Nucleus accumbens (tissue), 56 donors: ENCODE measurements at regions not wholly inside any gene's neighbourhood (a gene's known extent, or its start where the extent isn't known, plus 50 kb on each side); places are given as distances from the start of the nearest gene placed in this dataset.
"Not testable (repeated sequence)": the region's sequence is repeated elsewhere in the genome, so short reads cannot be mapped to it uniquely, and the experiment has no call there.

Source experiments
- DNase-seq, 56 donors: peaks; one replicate each; lab custom pipeline; 2025; lab: John Stamatoyannopoulos, UW

DNA sequence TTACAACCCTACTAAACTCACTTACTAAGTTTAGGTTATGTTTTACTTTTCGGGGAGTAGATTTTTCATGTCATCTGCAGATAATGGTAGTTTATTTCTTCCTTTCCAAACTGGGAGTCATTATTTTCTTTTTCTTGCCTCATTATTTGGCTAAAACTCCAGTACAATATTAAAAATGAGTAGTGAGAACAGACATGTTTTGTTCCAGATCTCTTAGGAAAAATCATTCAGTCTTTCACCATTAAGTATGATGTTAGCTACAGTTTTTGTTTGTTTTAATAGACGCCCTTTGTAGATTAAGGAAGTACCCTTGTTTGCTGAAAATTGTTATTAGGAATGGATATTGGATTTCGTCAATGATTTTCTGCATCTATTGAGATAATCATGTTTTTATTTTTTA lies 472.0 kb upstream of the PAPPA start:
- no peak for DNase-seq

DNA sequence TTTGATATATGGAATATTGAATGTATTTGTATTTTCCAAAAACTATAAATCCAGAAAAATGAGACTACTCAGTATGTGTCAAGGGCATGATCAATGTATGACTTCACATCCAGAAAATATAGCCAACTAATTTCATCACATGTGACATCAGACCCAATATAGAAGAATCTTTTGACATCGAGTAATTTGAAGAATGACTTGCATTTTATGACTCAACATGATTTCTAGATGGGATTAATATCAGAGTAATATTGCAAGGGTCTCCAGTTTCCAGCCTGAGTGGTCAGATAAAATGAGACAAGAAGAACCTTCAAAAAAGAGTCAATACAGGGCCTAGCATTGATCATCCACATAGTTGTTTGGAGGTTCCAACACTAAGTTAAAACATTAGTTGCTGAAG lies 467.5 kb upstream of the PAPPA start:
- no peak for DNase-seq

DNA sequence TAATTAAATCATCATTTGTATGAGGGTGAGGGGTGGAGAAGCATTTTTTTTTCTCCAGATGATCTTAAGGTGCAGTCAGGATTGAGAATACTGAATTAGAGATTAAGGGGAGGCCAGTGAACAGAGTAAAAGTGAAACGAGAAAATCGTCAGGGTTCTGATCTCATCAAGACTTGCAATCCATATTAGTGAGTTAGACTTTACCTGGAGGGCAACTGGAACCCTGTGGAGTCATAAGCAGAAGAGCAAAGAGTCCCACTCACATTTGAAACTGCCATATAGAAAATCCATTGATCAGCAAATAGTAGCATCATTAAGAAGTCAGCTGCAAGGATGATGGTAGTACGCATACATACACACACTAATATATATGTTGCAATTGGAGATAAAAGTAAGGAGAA lies 466.2 kb upstream of the PAPPA start:
- DNase-seq: no peak

- DNase-seq: no peak
Observed at GRCh38 chr9:115689331-115689730, 464.3 kb upstream of the PAPPA start.

- no peak for DNase-seq
Observed at GRCh38 chr9:115690786-115691496, 462.6 kb upstream of the PAPPA start.

GRCh38 chr9:115691693-115692092 lies 461.9 kb upstream of the PAPPA start:
- no peak for DNase-seq

DNA sequence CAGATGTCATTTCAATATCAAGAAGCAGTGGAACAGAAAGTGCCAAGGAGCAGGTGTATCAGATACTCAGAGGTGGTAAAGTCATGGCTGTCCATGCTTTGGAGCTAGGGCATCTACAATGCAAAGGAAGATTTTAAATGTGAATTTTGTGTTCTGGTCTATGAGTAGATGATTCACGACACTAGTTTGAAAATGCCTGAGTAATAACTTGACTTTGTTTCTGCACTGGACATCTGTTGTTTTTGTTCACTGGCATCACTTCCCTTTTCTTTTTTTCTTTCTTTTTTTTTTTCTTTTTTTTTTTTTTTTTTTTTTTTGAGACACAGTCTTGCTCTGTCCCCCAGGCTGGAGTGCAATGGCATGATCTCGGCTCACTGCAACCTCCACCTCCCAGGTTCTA lies 460.7 kb upstream of the PAPPA start:
- not testable (repeated sequence) for DNase-seq

- DNase-seq: no peak
Observed at GRCh38 chr9:115694014-115694413, 459.6 kb upstream of the PAPPA start.

- no peak for DNase-seq
Observed at GRCh38 chr9:115694991-115695390, 458.6 kb upstream of the PAPPA start.

GRCh38 chr9:115712981-115713380 lies 440.6 kb upstream of the PAPPA start:
- no peak for DNase-seq

- DNase-seq: no peak
Observed at GRCh38 chr9:115715666-115716065, 437.9 kb upstream of the PAPPA start.

- DNase-seq: no peak
Observed at GRCh38 chr9:115717298-115717697, 436.3 kb upstream of the PAPPA start.

DNA sequence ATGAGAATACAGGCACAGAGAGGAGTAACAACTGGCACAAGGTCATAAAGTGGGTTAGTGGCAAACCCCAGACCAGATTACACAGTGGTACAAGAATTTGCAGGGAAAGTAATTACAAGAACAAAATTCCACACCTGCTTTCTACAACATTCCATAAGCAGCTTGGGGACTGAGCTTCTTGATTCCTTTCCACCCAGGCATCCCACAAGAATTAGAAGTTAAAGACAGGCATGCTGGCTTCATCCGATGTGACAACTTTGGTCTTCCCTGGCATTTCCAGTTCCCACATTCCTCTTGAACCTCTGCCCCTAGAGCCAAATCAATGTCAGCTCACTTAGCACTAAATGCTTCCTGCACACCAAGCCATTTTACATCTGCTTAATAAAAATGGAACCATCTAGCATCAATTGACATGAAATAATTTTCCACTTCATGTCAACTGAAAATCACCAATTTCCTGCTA lies 435.8 kb upstream of the PAPPA start:
- DNase-seq: no peak

DNA sequence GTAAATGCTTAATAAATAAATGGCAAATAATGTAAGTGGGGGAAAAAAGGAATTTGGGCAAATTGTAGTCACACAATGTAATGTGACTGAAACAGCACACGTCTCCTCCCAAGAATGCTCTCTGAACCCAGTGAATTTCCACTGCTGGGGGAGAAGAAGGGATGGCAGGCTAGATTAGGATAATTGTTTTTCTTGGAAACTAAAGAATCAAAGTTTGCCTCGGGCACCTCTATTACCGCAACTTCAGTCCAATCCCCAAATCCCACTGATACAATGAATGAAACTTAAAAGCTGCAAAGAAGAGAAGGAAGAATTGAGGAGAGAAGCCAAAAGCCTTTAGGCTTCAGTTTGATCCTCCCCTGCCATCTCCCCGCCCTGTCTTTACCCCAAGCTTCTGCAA lies 423.2 kb upstream of the PAPPA start:
- no peak for DNase-seq

- DNase-seq: no peak
Observed at GRCh38 chr9:115730845-115731244, 422.7 kb upstream of the PAPPA start.

GRCh38 chr9:115733318-115734110 lies 420.1 kb upstream of the PAPPA start:
- DNase-seq: no peak

DNA sequence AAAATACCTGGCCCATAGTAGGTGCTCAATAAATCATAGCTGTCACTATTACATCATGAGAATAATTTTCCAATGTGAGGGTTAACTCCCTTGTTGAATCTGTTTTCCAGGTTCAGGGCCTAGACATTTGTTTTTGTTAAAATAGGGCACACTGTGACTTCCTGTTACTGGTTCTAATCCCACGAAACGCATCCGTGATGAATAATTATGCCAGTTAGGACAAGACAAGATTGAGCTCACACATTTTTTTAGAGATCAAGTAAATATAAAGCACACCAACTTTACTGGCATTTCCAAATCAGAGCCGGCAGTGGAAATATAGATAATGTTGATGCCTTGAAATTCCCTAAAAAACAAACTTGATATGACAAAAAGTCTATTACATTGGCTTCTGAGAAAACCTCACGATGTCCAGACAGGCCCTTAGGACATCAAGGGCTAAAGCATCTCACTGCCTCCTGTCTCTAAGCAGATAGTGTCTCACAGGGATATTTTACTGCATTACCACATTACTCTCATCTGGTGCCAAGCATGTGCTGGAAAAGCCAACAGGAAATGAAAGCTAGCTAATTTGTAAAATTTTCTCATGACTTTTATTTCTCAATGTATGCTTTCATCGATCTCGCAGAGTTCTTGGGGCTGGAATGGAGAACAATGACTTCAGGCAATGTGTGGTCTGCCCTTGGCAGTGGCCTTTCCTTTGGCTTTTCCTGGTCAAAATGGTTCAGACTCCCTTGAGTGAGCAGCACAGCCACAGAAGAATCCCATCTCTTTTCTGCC lies 414.3 kb upstream of the PAPPA start:
- no peak for DNase-seq

DNA sequence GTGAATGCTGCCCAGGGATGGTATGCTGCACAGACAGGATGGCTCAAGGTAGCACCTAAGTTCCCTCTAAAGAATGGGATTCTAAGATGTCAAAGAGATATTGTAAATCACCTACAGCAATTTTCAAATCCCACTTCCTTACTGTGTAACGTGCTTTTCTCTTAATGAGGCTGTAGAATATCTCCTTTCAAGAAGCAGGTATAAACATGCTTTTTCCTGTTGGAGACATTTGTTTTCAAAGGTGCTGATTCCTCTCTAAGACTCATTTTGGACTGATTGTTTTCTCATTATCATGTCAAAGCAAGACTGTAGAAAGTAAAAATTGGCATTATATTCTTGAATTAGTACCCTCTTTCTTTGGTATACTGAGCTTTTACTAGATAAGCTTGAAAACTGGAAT lies 412.6 kb upstream of the PAPPA start:
- DNase-seq: no peak

DNA sequence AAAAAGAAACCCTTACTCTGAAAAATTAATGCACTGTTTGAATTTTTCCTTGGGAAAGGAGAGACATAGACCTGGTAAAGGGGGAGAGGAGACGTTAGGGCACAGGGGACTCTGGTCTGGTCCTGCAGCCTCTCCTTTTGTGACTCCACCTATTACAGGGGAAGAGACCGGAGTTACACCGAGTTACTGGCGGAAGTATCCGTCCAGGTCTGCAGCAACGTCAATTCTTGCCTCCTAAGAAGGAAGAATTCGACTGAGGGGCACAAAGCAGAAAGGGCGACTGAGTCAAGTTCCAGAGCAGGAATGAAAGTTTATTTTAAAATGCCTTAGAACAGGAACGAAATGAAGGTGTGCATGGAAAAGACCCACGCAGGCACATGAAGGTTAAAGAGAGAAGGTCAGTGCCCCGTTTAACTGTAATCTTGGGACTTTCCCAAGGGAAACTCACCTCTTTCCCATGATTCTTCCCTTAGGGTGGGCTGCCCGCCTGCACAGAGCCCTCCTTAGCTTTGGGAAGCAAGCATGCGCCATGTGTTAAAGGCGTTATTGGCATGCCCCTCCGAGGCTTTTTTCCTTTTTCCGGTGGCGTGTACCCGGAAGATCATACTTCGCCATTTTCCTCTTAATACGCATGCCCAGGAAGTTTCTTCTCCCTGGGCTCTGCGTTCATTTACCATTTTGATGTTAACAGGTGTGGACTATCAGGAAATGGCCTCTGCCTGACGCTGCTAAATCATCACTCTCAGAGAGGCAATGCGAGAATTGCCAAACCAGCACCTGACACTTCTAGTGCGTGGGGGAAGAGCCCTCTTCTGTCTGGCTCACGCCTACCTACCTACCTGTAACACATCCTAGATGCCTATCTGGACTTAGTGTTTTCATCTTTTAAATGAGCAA lies 409.6 kb upstream of the PAPPA start:
- DNase-seq: no peak

DNA sequence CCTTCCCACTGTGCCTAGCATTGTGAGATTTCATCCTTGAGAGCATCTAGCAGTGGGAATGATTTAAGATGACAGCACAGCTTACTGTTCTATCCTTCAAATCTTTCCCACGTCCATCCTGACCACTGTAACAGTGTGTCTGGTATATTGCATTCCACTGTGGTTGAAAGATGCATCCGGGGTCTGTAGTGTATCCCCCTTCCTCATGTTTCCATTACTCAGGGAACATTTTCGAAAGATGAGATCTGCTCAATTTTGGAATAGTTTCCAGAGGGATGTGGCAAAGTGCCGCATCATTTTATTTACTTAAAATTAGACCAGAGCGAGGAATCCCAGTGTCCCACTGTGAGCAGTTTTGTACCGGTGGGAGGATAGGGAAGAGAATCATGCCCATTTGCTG lies 407.1 kb upstream of the PAPPA start:
- no peak for DNase-seq
